GM23338 (cell line): ENCODE measurements at regions not wholly inside any gene's neighbourhood (a gene's known extent, or its start where the extent isn't known, plus 50 kb on each side); places are given as distances from the start of the nearest gene placed in this dataset.
A peak's percentile ranks its signal among the peaks of the same experiment; 100 is the strongest.

Experiments
- ATAC-seq: fragments of 200-7000 bp; cut with Tn5 transposase; 3 replicates; pipeline ENCODE4 v1.9.1; 2020
- DNase-seq: peaks from one replicate; pipeline ENCODE4 v3.0.0-alpha.2; 2015; ENCODE audit warnings: low spot score
- H2AFZ ChIP-seq: fragments of 200-600 bp; sonication (generic); 2 replicates; pipeline ENCODE4 v1.8.0; 2016; ENCODE audit warnings: antibody characterized with exemption, mild to moderate bottlenecking, moderate library complexity
- H3F3A ChIP-seq: fragments of 200-600 bp; sonication (generic); replicated peaks from 2 replicates; pipeline ENCODE4 v1.8.0; 2017; ENCODE audit warnings: antibody characterized with exemption, mixed run types, low read depth
- H3K27ac ChIP-seq: fragments of 200-600 bp; sonication (generic); 2 replicates; pipeline ENCODE4 v1.6.1; 2016; ENCODE audit warnings: low read depth
- H3K27me3 ChIP-seq: fragments of 200-600 bp; sonication (generic); 2 replicates; pipeline ENCODE4 v1.8.0; 2016; ENCODE audit warnings: mild to moderate bottlenecking, mixed run types, moderate library complexity; ENCODE audit not compliant: insufficient read depth
- H3K36me3 ChIP-seq: fragments of 200-600 bp; sonication (generic); 2 replicates; pipeline ENCODE4 v1.8.0; 2016; ENCODE audit warnings: mild to moderate bottlenecking; ENCODE audit not compliant: insufficient read depth
- H3K4me1 ChIP-seq: fragments of 200-600 bp; sonication (generic); 2 replicates; pipeline ENCODE4 v1.8.0; 2016; ENCODE audit warnings: mild to moderate bottlenecking, moderate library complexity; ENCODE audit not compliant: insufficient read depth
- H3K4me2 ChIP-seq: fragments of 200-600 bp; sonication (generic); 2 replicates; pipeline ENCODE4 v1.7.1; 2017; ENCODE audit warnings: mixed run types
- H3K4me3 ChIP-seq: fragments of 200-600 bp; sonication (generic); 2 replicates; pipeline ENCODE4 v1.6.1; 2016; ENCODE audit warnings: mixed run types
- H3K79me2 ChIP-seq: fragments of 200-600 bp; sonication (generic); replicated peaks from 2 replicates; pipeline ENCODE4 v1.8.0; 2017; ENCODE audit warnings: mild to moderate bottlenecking; ENCODE audit not compliant: insufficient read depth
- H3K9me2 ChIP-seq: fragments of 200-600 bp; sonication (generic); 2 replicates; pipeline ENCODE4 v1.8.0; 2017; ENCODE audit not compliant: insufficient read depth
- H4K20me1 ChIP-seq: fragments of 200-600 bp; sonication (generic); replicated peaks from 2 replicates; pipeline ENCODE4 v1.8.0; 2017; ENCODE audit warnings: mild to moderate bottlenecking; ENCODE audit not compliant: insufficient read depth
- H3K27ac Mint-ChIP-seq: 2 replicates; pipeline ENCODE4 v1.8.0; 2020; ENCODE audit warnings: inconsistent platforms, mild to moderate bottlenecking, moderate library complexity, mixed read lengths
- H3K27me3 Mint-ChIP-seq: 3 replicates; pipeline ENCODE4 v1.8.0; 2022; ENCODE audit warnings: low read depth, mild to moderate bottlenecking, moderate library complexity, mixed read lengths, inconsistent platforms; ENCODE audit not compliant: insufficient read depth, poor library complexity
- H3K36me3 Mint-ChIP-seq: 3 replicates; pipeline ENCODE4 v1.8.0; 2021; ENCODE audit warnings: low read depth, mild to moderate bottlenecking, inconsistent platforms, moderate library complexity, mixed read lengths
- H3K4me1 Mint-ChIP-seq: 3 replicates; pipeline ENCODE4 v1.8.0; 2020; ENCODE audit warnings: mild to moderate bottlenecking, inconsistent platforms, mixed read lengths
- H3K4me3 Mint-ChIP-seq: 3 replicates; pipeline ENCODE4 v1.8.0; 2021; ENCODE audit warnings: moderate library complexity, mild to moderate bottlenecking, inconsistent platforms, mixed read lengths
- H3K9me3 Mint-ChIP-seq: 3 replicates; pipeline ENCODE4 v1.8.0; 2020; ENCODE audit warnings: moderate library complexity, mild to moderate bottlenecking, inconsistent platforms, mixed read lengths
- CREB1 ChIP-seq: fragments of 250-450 bp; sonication (Bioruptor Pico); IDR thresholded peaks from 2 replicates; pipeline ENCODE4 v1.5.0; 2020; ENCODE audit warnings: low read depth, mild to moderate bottlenecking, moderate library complexity
- EZH2 ChIP-seq: fragments of 200-600 bp; sonication (generic); IDR thresholded peaks from one replicate; pipeline ENCODE4 v1.8.0; 2017; ENCODE audit warnings: antibody characterized with exemption, mild to moderate bottlenecking, low read depth; ENCODE audit not compliant: unreplicated experiment
- EZH2phosphoT487 ChIP-seq: fragments of 200-600 bp; sonication (generic); IDR thresholded peaks from one replicate; pipeline ENCODE4 v1.8.1; 2018; ENCODE audit warnings: antibody characterized with exemption; ENCODE audit not compliant: unreplicated experiment
- JUNB ChIP-seq: IDR thresholded peaks from one replicate; pipeline ENCODE4 v1.6.1; 2016; ENCODE audit warnings: antibody characterized with exemption; ENCODE audit not compliant: unreplicated experiment
- NANOG ChIP-seq: IDR thresholded peaks from 2 replicates; pipeline ENCODE4 v1.6.1; 2016; ENCODE audit warnings: antibody characterized with exemption, borderline replicate concordance
- POLR2AphosphoS5 ChIP-seq: IDR thresholded peaks from 2 replicates; pipeline ENCODE4 v1.6.1; 2016; ENCODE audit warnings: antibody characterized with exemption, low read depth
- STAT1 ChIP-seq: IDR thresholded peaks from one replicate; pipeline ENCODE4 v1.6.1; 2016; ENCODE audit warnings: antibody characterized with exemption; ENCODE audit not compliant: unreplicated experiment
- ZNF331 ChIP-seq: fragments of 250-450 bp; sonication (Bioruptor Pico); IDR thresholded peaks from 2 replicates; pipeline ENCODE4 v1.5.0; 2020; ENCODE audit warnings: low read depth, mild to moderate bottlenecking, moderate library complexity
- TF ChIP-seq, protein P1 (sequence below): IDR thresholded peaks from 2 replicates; pipeline ENCODE4 v1.6.1; 2016; ENCODE audit warnings: antibody characterized with exemption
- TF ChIP-seq, protein P2 (sequence below): IDR thresholded peaks from one replicate; pipeline ENCODE4 v1.6.1; 2018; ENCODE audit warnings: antibody characterized with exemption; ENCODE audit not compliant: unreplicated experiment
- TF ChIP-seq, protein P3 (sequence below), 2 experiments: fragments of 200-600 bp in 1 of 2; sonication (generic) in 1 of 2; conservative IDR thresholded peaks; 2 replicates each; pipeline versions ENCODE4 v1.5.1 to v1.6.1; 2016 to 2017; ENCODE audit warnings: antibody characterized with exemption in 2 of 2, low read depth in 2 of 2, mild to moderate bottlenecking in 2 of 2, moderate library complexity in 1 of 2

DNA sequence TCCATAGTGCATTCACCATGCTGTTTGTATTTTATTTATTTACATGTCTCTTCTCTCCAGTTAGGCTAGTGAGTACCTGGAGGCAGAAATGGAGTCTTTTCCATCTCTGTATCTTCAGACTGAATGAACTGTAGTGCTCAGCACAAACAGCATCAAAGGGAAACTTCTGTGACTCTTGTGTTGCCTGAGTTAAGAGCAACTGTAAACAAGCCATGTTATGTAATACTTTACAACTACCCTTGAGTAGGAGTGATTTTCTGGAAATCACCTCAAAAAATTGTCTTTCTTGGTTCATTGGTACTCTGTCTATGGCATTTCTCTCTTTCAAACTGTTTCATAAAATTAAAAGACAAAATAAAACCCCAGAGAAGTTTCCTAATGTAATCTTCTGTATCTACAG lies 258.3 kb downstream of the CGGBP1 start:
- Histone ChIP-seq H3K36me3 (no peaks in the 10 kb centered on the region), H3K27me3 (no peaks in the 10 kb centered on the region), H4K20me1 (no peaks in the 10 kb centered on the region), H3K4me1 (no peaks in the 10 kb centered on the region), H3K79me2 (no peaks in the 10 kb centered on the region), H3F3A (no peaks in the 10 kb centered on the region), H3K4me3 (no peak overlapping the region), H3K9me2 (no peaks in the 10 kb centered on the region), H2AFZ (peak overlapping the region; percentile 58; the same call in 1 of the 2 replicates), H3K4me2 (no peak overlapping the region), H3K27ac (no peak overlapping the region)
- no peak overlapping the region for H3K27ac Mint-ChIP-seq
- TF ChIP-seq, protein P1, sequence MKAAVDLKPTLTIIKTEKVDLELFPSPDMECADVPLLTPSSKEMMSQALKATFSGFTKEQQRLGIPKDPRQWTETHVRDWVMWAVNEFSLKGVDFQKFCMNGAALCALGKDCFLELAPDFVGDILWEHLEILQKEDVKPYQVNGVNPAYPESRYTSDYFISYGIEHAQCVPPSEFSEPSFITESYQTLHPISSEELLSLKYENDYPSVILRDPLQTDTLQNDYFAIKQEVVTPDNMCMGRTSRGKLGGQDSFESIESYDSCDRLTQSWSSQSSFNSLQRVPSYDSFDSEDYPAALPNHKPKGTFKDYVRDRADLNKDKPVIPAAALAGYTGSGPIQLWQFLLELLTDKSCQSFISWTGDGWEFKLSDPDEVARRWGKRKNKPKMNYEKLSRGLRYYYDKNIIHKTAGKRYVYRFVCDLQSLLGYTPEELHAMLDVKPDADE: no peak
- TF ChIP-seq CREB1 (no peak), STAT1 (no peak), JUNB (no peak), EZH2 (no peak), NANOG (no peak), EZH2phosphoT487 (no peak), ZNF331 (CRISPR knock-in tag) (no peak), POLR2AphosphoS5 (no peak)
- TF ChIP-seq, protein P2, sequence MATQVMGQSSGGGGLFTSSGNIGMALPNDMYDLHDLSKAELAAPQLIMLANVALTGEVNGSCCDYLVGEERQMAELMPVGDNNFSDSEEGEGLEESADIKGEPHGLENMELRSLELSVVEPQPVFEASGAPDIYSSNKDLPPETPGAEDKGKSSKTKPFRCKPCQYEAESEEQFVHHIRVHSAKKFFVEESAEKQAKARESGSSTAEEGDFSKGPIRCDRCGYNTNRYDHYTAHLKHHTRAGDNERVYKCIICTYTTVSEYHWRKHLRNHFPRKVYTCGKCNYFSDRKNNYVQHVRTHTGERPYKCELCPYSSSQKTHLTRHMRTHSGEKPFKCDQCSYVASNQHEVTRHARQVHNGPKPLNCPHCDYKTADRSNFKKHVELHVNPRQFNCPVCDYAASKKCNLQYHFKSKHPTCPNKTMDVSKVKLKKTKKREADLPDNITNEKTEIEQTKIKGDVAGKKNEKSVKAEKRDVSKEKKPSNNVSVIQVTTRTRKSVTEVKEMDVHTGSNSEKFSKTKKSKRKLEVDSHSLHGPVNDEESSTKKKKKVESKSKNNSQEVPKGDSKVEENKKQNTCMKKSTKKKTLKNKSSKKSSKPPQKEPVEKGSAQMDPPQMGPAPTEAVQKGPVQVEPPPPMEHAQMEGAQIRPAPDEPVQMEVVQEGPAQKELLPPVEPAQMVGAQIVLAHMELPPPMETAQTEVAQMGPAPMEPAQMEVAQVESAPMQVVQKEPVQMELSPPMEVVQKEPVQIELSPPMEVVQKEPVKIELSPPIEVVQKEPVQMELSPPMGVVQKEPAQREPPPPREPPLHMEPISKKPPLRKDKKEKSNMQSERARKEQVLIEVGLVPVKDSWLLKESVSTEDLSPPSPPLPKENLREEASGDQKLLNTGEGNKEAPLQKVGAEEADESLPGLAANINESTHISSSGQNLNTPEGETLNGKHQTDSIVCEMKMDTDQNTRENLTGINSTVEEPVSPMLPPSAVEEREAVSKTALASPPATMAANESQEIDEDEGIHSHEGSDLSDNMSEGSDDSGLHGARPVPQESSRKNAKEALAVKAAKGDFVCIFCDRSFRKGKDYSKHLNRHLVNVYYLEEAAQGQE: no peak
- no peak overlapping the region for H3K4me3 Mint-ChIP-seq
- H3K4me1 Mint-ChIP-seq: peaks cover 11% of the 10 kb centered on the region
- no peaks in the 10 kb centered on the region for H3K9me3 Mint-ChIP-seq
- no peak for DNase-seq
- H3K27me3 Mint-ChIP-seq: no peaks in the 10 kb centered on the region
- no peaks in the 10 kb centered on the region for H3K36me3 Mint-ChIP-seq
- no peak for ATAC-seq

DNA sequence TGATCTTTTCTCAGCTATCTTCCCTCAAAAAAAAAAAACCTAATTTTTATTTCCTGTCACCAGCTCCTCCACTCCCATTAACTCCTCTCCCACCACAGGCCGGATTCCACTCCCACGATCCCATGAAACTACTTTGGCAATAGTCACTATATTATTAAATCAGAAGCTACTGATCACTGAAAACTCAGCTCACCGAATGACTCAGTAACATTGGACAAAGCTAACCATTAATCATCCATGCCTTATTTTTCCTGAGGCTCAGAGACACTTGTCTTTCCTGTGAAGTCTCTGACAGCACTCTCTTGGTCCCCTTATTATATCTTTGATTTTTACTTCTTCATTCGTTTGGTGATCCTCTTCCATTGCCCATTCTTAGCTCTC lies 260.2 kb downstream of the CGGBP1 start:
- DNase-seq: no peak
- Mint-ChIP-seq H3K4me1 (peaks cover 18% of the 10 kb centered on the region), H3K27me3 (peaks cover 7% of the 10 kb centered on the region), H3K9me3 (no peaks in the 10 kb centered on the region), H3K27ac (no peak overlapping the region), H3K36me3 (no peaks in the 10 kb centered on the region), H3K4me3 (no peak overlapping the region)
- Histone ChIP-seq H2AFZ (no peak overlapping the region), H3F3A (no peaks in the 10 kb centered on the region), H3K27ac (no peak overlapping the region), H3K27me3 (peaks cover 10% of the 10 kb centered on the region), H3K4me1 (peaks cover 6% of the 10 kb centered on the region; the same call in 1 of the 2 replicates), H3K9me2 (no peaks in the 10 kb centered on the region), H3K4me3 (no peak overlapping the region), H4K20me1 (no peaks in the 10 kb centered on the region), H3K4me2 (no peak overlapping the region), H3K36me3 (no peaks in the 10 kb centered on the region), H3K79me2 (no peaks in the 10 kb centered on the region)
- no peak for TF ChIP-seq STAT1
- no peak for TF ChIP-seq JUNB
- TF ChIP-seq, protein P3, sequence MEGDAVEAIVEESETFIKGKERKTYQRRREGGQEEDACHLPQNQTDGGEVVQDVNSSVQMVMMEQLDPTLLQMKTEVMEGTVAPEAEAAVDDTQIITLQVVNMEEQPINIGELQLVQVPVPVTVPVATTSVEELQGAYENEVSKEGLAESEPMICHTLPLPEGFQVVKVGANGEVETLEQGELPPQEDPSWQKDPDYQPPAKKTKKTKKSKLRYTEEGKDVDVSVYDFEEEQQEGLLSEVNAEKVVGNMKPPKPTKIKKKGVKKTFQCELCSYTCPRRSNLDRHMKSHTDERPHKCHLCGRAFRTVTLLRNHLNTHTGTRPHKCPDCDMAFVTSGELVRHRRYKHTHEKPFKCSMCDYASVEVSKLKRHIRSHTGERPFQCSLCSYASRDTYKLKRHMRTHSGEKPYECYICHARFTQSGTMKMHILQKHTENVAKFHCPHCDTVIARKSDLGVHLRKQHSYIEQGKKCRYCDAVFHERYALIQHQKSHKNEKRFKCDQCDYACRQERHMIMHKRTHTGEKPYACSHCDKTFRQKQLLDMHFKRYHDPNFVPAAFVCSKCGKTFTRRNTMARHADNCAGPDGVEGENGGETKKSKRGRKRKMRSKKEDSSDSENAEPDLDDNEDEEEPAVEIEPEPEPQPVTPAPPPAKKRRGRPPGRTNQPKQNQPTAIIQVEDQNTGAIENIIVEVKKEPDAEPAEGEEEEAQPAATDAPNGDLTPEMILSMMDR (conservative IDR thresholded peaks at IDR 0.05; ENCODE audit: low read depth in 2 of 2): no peak
- TF ChIP-seq, protein P2: no peak
- no peak for ATAC-seq
